DND-41 (cell line): ENCODE measurements at regions not wholly inside any gene's neighbourhood (a gene's known extent, or its start where the extent isn't known, plus 50 kb on each side); places are given as distances from the start of the nearest gene placed in this dataset.

Experiments used
- EZH2 ChIP-seq: IDR thresholded peaks from 3 replicates; pipeline ENCODE4 v1.6.1; 2012; ENCODE audit warnings: borderline replicate concordance, low read depth, mild to moderate bottlenecking, moderate library complexity, low read length, inconsistent platforms; ENCODE audit not compliant: severe bottlenecking
- TF ChIP-seq, protein P1 (sequence below): IDR thresholded peaks from 2 replicates; pipeline ENCODE4 v1.5.1; 2012; ENCODE audit warnings: borderline replicate concordance, low read length, moderate library complexity, mild to moderate bottlenecking; ENCODE audit not compliant: poor library complexity, severe bottlenecking; ENCODE audit errors: extremely low read depth

- TF ChIP-seq, protein P1, sequence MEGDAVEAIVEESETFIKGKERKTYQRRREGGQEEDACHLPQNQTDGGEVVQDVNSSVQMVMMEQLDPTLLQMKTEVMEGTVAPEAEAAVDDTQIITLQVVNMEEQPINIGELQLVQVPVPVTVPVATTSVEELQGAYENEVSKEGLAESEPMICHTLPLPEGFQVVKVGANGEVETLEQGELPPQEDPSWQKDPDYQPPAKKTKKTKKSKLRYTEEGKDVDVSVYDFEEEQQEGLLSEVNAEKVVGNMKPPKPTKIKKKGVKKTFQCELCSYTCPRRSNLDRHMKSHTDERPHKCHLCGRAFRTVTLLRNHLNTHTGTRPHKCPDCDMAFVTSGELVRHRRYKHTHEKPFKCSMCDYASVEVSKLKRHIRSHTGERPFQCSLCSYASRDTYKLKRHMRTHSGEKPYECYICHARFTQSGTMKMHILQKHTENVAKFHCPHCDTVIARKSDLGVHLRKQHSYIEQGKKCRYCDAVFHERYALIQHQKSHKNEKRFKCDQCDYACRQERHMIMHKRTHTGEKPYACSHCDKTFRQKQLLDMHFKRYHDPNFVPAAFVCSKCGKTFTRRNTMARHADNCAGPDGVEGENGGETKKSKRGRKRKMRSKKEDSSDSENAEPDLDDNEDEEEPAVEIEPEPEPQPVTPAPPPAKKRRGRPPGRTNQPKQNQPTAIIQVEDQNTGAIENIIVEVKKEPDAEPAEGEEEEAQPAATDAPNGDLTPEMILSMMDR: no peak
- TF ChIP-seq EZH2: no peak
Observed at GRCh38 chr5:123916345-123917121, 404.6 kb downstream of the CSNK1G3 start.
